ENCODE measurements at regions not wholly inside any gene's neighbourhood (a gene's known extent, or its start where the extent isn't known, plus 50 kb on each side); places are given as distances from the start of the nearest gene placed in this dataset.

GRCh38 chr5:98458726-98459125 is 314.7 kb upstream of the RGMB start:
- TF ChIP-seq EZH2 (IDR thresholded peaks at IDR 0.05; ENCODE audit: borderline replicate concordance, insufficient read depth, low read length, poor library complexity, severe bottlenecking) = no peak
- TF ChIP-seq CTCF (IDR thresholded peaks at IDR 0.05; ENCODE audit: poor library complexity, severe bottlenecking) = no peak
- TF ChIP-seq RAD21 (conservative IDR thresholded peaks at IDR 0.05) = no peak
